Pancreas (tissue), 10 donors: ENCODE measurements at regions not wholly inside any gene's neighbourhood (a gene's known extent, or its start where the extent isn't known, plus 50 kb on each side); places are given as distances from the start of the nearest gene placed in this dataset.

Source experiments
- ATAC-seq, 4 donors: fragments of 200-7000 bp; cut with Tn5 transposase; one replicate each; pipeline versions ENCODE4 v1.8.0 to v1.9.1; 2020; ENCODE audit warnings: mild to moderate bottlenecking in 4 of 4, moderate library complexity in 4 of 4
- DNase-seq, 6 donors: peaks; one replicate each; pipeline ENCODE4 v3.0.0-alpha.2; 2020
- FAIRE-seq: peaks from 2 replicates; lab custom pipeline; 2012; peaks lifted over from hg19 to GRCh38; lab: Jason Lieb, UNC
- H3K27ac ChIP-seq, 4 donors: fragments of 200-600 bp; sonication (generic); 1 replicate in 3 of 4; 2 replicates in 1 of 4; pipeline versions ENCODE4 v1.5.0 to v1.8.0; 2020
- H3K27me3 ChIP-seq, 4 donors: fragments of 200-600 bp; one replicate each; pipeline ENCODE4 v1.8.0; 2021
- H3K36me3 ChIP-seq, 3 donors: fragments of 200-600 bp; sonication (generic) in 1 of 3; one replicate each; pipeline versions ENCODE4 v1.5.0 to v1.8.0; 2020 to 2021
- H3K4me1 ChIP-seq, 3 donors: fragments of 200-600 bp; one replicate each; pipeline ENCODE4 v1.8.0; 2021
- H3K4me3 ChIP-seq, 4 donors: fragments of 200-600 bp; sonication (generic) in 2 of 4; one replicate each; pipeline versions ENCODE4 v1.5.0 to v1.8.0; 2020 to 2021
- H3K9me3 ChIP-seq, 4 donors: fragments of 200-600 bp; one replicate each; pipeline ENCODE4 v1.8.0; 2021
- WGBS, 2 donors: extraction: QIAGEN DNeasy Blood & Tissue Kit; methylation state at CpG; one replicate each; pipeline ENCODE4 v1.1.7; 2013; 5-methylcytosine and 5-hydroxymethylcytosine counted together
- intact Hi-C, 3 donors: fragments of 100-400 bp; cut with DNase I; formaldehyde crosslinking; loops; one replicate each; pipeline versions ENCODE4 v1.11.1 to v1.14.2; 2022
- TF ChIP-seq, protein P1 (sequence below), 4 donors: fragments of 200-600 bp; sonication (generic) in 3 of 4; IDR thresholded peaks; one replicate each; pipeline versions ENCODE4 v1.5.0 to v1.8.0; 2021; ENCODE audit warnings: antibody characterized with exemption in 4 of 4
- donor health status: healthy with polysubstance abuse.
- donor health status: DM: no; HTN: no; CAD: no; lungs with moderate emphysema.
- donor health status: DM: no; HTN: no; CAD: no.
- donor health status: control.
- donor health status: control.
- donor health status: Bipolar disorder and iron deficiency.
- donor health status: DM: yes; HTN: yes; CAD: no.
- donor health status: DM: no; HTN: no; CAD: no.
- donor health status: DM: no; HTN: no; CAD: no.
- donor health status: DM: yes; HTN: yes; CAD: no.

DNA sequence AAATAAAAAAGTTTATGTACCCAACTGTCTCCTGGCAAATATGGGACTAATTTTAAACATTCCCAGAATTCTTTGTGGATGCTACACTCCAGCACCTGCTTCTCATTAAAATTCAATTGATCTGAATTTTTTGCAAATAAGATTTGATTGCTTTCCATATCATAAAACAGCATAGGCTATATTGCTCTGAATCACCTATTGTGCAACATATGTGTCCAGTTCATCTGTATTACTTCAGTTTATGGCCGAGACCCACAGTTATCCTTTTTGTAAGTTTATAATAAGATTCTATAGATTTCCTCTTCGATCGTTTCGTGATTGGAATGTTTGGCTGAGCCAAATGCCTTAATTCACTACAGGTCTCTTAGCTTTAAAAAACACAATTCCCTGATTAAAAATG, 351.1 kb downstream of the TFEC start:
- H3K9me3 ChIP-seq, result no peaks in the 10 kb centered on the region
- TF ChIP-seq, protein P1, sequence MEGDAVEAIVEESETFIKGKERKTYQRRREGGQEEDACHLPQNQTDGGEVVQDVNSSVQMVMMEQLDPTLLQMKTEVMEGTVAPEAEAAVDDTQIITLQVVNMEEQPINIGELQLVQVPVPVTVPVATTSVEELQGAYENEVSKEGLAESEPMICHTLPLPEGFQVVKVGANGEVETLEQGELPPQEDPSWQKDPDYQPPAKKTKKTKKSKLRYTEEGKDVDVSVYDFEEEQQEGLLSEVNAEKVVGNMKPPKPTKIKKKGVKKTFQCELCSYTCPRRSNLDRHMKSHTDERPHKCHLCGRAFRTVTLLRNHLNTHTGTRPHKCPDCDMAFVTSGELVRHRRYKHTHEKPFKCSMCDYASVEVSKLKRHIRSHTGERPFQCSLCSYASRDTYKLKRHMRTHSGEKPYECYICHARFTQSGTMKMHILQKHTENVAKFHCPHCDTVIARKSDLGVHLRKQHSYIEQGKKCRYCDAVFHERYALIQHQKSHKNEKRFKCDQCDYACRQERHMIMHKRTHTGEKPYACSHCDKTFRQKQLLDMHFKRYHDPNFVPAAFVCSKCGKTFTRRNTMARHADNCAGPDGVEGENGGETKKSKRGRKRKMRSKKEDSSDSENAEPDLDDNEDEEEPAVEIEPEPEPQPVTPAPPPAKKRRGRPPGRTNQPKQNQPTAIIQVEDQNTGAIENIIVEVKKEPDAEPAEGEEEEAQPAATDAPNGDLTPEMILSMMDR (IDR thresholded peaks at IDR 0.05), result no peak
- H3K4me1 ChIP-seq, result peaks cover 0 to 25% (median 5%) of the 10 kb centered on the region in 3 donors
- no peak for FAIRE-seq
- peak overlapping the region in 1 of 4 donors; percentile 61 for H3K27ac ChIP-seq
- no peaks in the 10 kb centered on the region for H3K36me3 ChIP-seq
- H3K4me3 ChIP-seq, result no peak overlapping the region
- no peaks in the 10 kb centered on the region for H3K27me3 ChIP-seq
- no peak for ATAC-seq
- WGBS, 2 donors, result 89 to 97% methylated on average over 4 of the region's 4 CpGs
- intact Hi-C loops, result no loop called here
- DNase-seq, result no peak

DNA sequence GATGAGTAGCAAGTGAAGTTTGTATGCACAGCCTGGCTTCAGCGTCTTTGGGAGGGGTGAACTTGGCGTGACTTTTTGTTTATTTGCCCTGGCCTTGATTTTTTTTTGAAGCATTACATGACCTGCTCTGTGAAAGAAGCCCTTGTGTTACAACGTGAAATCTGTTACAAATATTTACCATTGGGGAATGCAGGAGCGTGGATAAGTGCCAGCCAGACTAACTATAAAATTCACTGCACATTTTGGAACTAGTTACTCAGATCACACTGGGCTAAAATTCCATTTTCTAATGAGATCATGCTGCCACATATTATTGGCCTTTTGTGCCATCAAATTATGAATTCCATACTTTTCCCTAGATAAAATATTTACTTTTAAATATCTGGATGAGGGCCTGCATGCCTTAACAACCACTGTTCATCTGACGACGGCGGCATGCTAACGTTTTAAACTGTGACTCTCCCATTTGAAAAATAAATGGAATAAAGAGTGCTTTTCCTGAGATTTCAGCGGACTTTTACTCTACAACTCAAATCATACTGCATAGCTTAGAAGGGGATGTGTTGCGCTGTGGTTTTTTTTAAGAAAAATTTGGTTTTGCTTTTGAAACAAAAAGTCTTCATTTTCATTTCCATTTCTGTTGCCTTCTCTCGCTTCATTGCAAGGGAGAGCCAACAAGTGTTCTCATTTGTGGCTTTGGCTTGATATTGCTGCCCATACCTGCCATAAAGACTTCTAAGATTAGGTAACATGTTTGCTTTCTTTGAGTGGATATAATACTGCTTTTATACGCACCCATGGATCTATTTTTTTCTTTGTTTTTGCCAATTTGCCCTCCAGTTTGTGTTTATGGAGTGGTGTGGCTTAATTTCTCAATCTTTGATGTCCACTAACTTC, 352.2 kb downstream of the TFEC start:
- no peaks in the 10 kb centered on the region for H3K36me3 ChIP-seq
- 23 to 25% methylated on average over 12 of the region's 12 CpGs for WGBS, 2 donors
- peak overlapping the region; percentile 25 to 69 (median 61) for H3K27ac ChIP-seq
- intact Hi-C loops, result no loop called here
- TF ChIP-seq, protein P1 (IDR thresholded peaks at IDR 0.05), result no peak
- no peak overlapping the region for H3K4me3 ChIP-seq
- peaks cover 0 to 25% (median 5%) of the 10 kb centered on the region in 3 donors for H3K4me1 ChIP-seq
- DNase-seq (peak in 4 of 6 donors; percentile 25 to 66 (median 62)), ATAC-seq (peak; percentile 92 to 95 (median 94)), FAIRE-seq (no peak)
- no peaks in the 10 kb centered on the region for H3K27me3 ChIP-seq
- H3K9me3 ChIP-seq, result no peaks in the 10 kb centered on the region

DNA sequence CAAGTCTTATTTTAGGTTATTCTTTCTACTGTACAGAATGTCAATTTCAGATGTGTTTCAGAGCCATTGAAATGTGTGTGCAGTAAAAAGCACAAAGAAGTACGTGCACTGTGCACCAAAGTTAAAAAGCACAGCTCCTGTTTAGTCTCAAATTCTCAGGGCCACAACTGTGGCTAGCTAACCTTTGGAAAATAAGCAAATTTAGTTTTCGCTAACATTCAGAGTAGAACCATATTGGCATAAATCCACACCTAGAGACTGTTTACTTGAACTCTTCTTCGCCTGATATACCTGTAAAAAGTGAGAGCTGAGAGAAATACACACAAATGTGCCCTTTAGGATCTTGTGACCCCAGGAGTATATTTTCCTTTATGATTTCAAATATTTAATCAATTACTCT, 353.9 kb downstream of the TFEC start:
- intact Hi-C loops, result no loop called here
- Histone ChIP-seq H3K4me3 (no peak overlapping the region), H3K27me3 (no peaks in the 10 kb centered on the region), H3K9me3 (no peaks in the 10 kb centered on the region), H3K27ac (no peak overlapping the region), H3K36me3 (no peaks in the 10 kb centered on the region), H3K4me1 (peaks cover 0 to 25% (median 5%) of the 10 kb centered on the region in 3 donors)
- ATAC-seq (no peak), FAIRE-seq (no peak), DNase-seq (no peak)
- 88 to 90% methylated on average over 3 of the region's 3 CpGs for WGBS, 2 donors
- TF ChIP-seq, protein P1 (IDR thresholded peaks at IDR 0.05), result no peak

DNA sequence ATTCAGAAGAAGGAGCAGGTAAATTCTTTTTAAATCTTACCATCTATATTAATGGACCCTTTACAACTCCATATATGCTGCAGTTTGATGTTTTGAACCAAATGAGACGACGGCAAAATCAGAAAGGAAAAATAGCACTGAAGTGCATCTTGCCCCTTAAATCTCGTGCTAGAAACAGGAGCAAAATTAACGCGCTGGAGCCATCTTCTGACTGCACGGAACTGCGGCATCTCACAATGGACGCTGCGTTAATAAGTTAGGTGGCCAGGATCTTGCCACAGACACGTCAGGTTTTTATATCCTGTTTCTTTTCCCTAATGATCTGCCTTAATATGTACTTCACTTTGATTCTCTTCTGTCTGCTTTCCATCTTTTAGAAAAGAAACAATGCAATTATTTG, 354.5 kb downstream of the TFEC start:
- Histone ChIP-seq H3K4me3 (no peak overlapping the region), H3K36me3 (no peaks in the 10 kb centered on the region), H3K9me3 (no peaks in the 10 kb centered on the region), H3K27me3 (no peaks in the 10 kb centered on the region), H3K4me1 (peaks cover 0 to 25% (median 5%) of the 10 kb centered on the region in 3 donors), H3K27ac (no peak overlapping the region)
- TF ChIP-seq, protein P1 (IDR thresholded peaks at IDR 0.05), result no peak
- intact Hi-C loops, result no loop called here
- DNase-seq (no peak), ATAC-seq (no peak), FAIRE-seq (no peak)
- 71 to 81% methylated on average over 10 of the region's 10 CpGs for WGBS, 2 donors
